SK-N-SH (cell line): ENCODE measurements at regions not wholly inside any gene's neighbourhood (a gene's known extent, or its start where the extent isn't known, plus 50 kb on each side); places are given as distances from the start of the nearest gene placed in this dataset.

ENCODE experiments used
- CTCF ChIA-PET: fragments of 300-600, 350-600 bp; formaldehyde crosslinking; extraction: SDS; loops from one replicate; lab custom pipeline; 2021; lab: Yijun Ruan, JAX
- POLR2A ChIA-PET: fragments of 350-600 bp; sonication (Branson Sonifier 250); formaldehyde crosslinking; extraction: SDS; loops from one replicate; lab custom pipeline; 2020; ENCODE audit warnings: antibody characterized with exemption, inconsistent platforms; lab: Yijun Ruan, JAX
- DNase-seq: peaks from one replicate; pipeline ENCODE4 v3.0.0; 2012
- H2AFZ ChIP-seq: fragments of 200-600 bp; sonication (generic); 2 replicates; pipeline ENCODE4 v1.8.1; 2016; ENCODE audit warnings: antibody characterized with exemption, mild to moderate bottlenecking, low read depth
- H3F3A ChIP-seq: fragments of 200-600 bp; sonication (generic); replicated peaks from 2 replicates; pipeline ENCODE3; 2016; ENCODE audit warnings: antibody characterized with exemption, mild to moderate bottlenecking; ENCODE audit not compliant: insufficient read depth
- H3K27ac ChIP-seq, 2 experiments: fragments of 200-500 bp in 1 of 2; fragments of 200-600 bp in 1 of 2; sonication (Bioruptor generic) in 1 of 2; sonication (generic), shearing (Covaris generic) in 1 of 2; 2 replicates each; pipeline versions ENCODE4 v1.5.1 to v1.6.1; 2014 to 2016; ENCODE audit warnings: low read depth in 2 of 2, inconsistent platforms in 1 of 2, low read length in 1 of 2, mild to moderate bottlenecking in 1 of 2, mixed read lengths in 1 of 2
- H3K27me3 ChIP-seq: fragments of 200-600 bp; sonication (generic), shearing (Covaris generic); 2 replicates; pipeline ENCODE4 v1.6.1; 2016; ENCODE audit warnings: mixed run types; ENCODE audit not compliant: insufficient read depth
- H3K36me3 ChIP-seq, 2 experiments: fragments of 200-500 bp in 1 of 2; fragments of 200-600 bp in 1 of 2; sonication (Bioruptor generic) in 1 of 2; sonication (generic) in 1 of 2; replicated peaks in 1 of 2; 2 replicates each; pipeline versions ENCODE3 to v1.5.1; 2014 to 2016; ENCODE audit warnings: low read length in 1 of 2, mild to moderate bottlenecking in 1 of 2; ENCODE audit not compliant: insufficient read depth in 2 of 2, control insufficient read depth in 1 of 2
- H3K4me1 ChIP-seq, 2 experiments: fragments of 200-500 bp in 1 of 2; fragments of 200-600 bp in 1 of 2; sonication (Bioruptor generic) in 1 of 2; sonication (generic), shearing (Covaris generic) in 1 of 2; 2 replicates each; pipeline versions ENCODE4 v1.5.1 to v1.6.1; 2014 to 2016; ENCODE audit warnings: low read depth in 1 of 2, low read length in 1 of 2, mixed run types in 1 of 2; ENCODE audit not compliant: insufficient read depth in 2 of 2, control insufficient read depth in 1 of 2
- H3K4me2 ChIP-seq: fragments of 200-600 bp; sonication (generic), shearing (Covaris generic); 2 replicates; pipeline ENCODE4 v1.6.1; 2017; ENCODE audit warnings: mixed run types
- H3K4me3 ChIP-seq, 2 experiments: fragments of 200-500 bp in 1 of 2; fragments of 200-600 bp in 1 of 2; sonication (Bioruptor generic) in 1 of 2; sonication (generic), shearing (Covaris generic) in 1 of 2; 2 replicates each; pipeline versions ENCODE4 v1.5.1 to v1.8.1; 2014 to 2016; ENCODE audit warnings: low read depth in 2 of 2, inconsistent platforms in 1 of 2, low read length in 1 of 2, mild to moderate bottlenecking in 1 of 2, mixed read lengths in 1 of 2, moderate library complexity in 1 of 2
- H3K79me2 ChIP-seq: fragments of 200-600 bp; sonication (generic); 2 replicates; pipeline ENCODE4 v1.8.1; 2017; ENCODE audit warnings: mild to moderate bottlenecking; ENCODE audit not compliant: insufficient read depth
- H3K9ac ChIP-seq: fragments of 200-600 bp; sonication (generic); 2 replicates; pipeline ENCODE4 v1.6.1; 2017; ENCODE audit warnings: mixed run types
- H3K9me2 ChIP-seq: fragments of 200-600 bp; sonication (generic); 2 replicates; pipeline ENCODE4 v1.6.1; 2017; ENCODE audit warnings: mixed run types
- H3K9me3 ChIP-seq: fragments of 200-600 bp; sonication (generic); 2 replicates; pipeline ENCODE4 v1.6.1; 2017; ENCODE audit warnings: mixed run types, mild to moderate bottlenecking, moderate library complexity
- H4K20me1 ChIP-seq: fragments of 200-600 bp; sonication (generic); 2 replicates; pipeline ENCODE4 v1.6.1; 2017; ENCODE audit warnings: mild to moderate bottlenecking, mixed run types; ENCODE audit not compliant: insufficient read depth
- EP300 ChIP-seq, 2 experiments: IDR thresholded peaks; 2 replicates each; pipeline versions ENCODE4 v1.4.0 to v1.6.1; 2012; ENCODE audit warnings: borderline replicate concordance in 1 of 2, low read depth in 1 of 2, low read length in 1 of 2
- EZH2phosphoT487 ChIP-seq: fragments of 200-600 bp; sonication (generic); IDR thresholded peaks from 2 replicates; pipeline ENCODE4 v1.6.1; 2017; ENCODE audit warnings: low read depth, mixed run types, mild to moderate bottlenecking, antibody characterized with exemption, moderate library complexity, borderline replicate concordance
- FOSL2 ChIP-seq: IDR thresholded peaks from 2 replicates; pipeline ENCODE4 v1.4.0; 2012; ENCODE audit warnings: low read depth, mild to moderate bottlenecking, moderate library complexity, borderline replicate concordance
- FOXM1 ChIP-seq: IDR thresholded peaks from 2 replicates; pipeline ENCODE4 v1.4.0; 2012; ENCODE audit warnings: low read depth, mild to moderate bottlenecking
- GATA2 ChIP-seq: sonication (generic); formaldehyde crosslinking; IDR thresholded peaks from 2 replicates; pipeline ENCODE4 v1.5.0; 2020; ENCODE audit warnings: mild to moderate bottlenecking, missing genetic modification reagents
- IRF3 ChIP-seq: fragments of 150-350 bp; IDR thresholded peaks from 2 replicates; pipeline ENCODE4 v1.6.1; 2016; ENCODE audit warnings: mild to moderate bottlenecking, low read depth, low read length
- JUND ChIP-seq: IDR thresholded peaks from 2 replicates; pipeline ENCODE4 v1.4.0; 2012
- MEF2A ChIP-seq: IDR thresholded peaks from 2 replicates; pipeline ENCODE4 v1.4.0; 2012; ENCODE audit warnings: low read depth, borderline replicate concordance
- MXI1 ChIP-seq: IDR thresholded peaks from 2 replicates; pipeline ENCODE4 v1.6.1; 2012; ENCODE audit warnings: mild to moderate bottlenecking, low read depth, low read length, improper control_type of control experiment
- NFIC ChIP-seq: IDR thresholded peaks from 2 replicates; pipeline ENCODE4 v1.4.0; 2012; ENCODE audit warnings: borderline replicate concordance
- RXRA ChIP-seq: IDR thresholded peaks from 2 replicates; pipeline ENCODE4 v1.4.0; 2012; ENCODE audit warnings: low read depth, mild to moderate bottlenecking, borderline replicate concordance
- SIN3A ChIP-seq: IDR thresholded peaks from 2 replicates; pipeline ENCODE4 v1.6.1; 2012; ENCODE audit warnings: low read depth, mild to moderate bottlenecking, low read length, moderate library complexity, borderline replicate concordance
- SMC3 ChIP-seq: IDR thresholded peaks from 2 replicates; pipeline ENCODE4 v1.6.1; 2012; ENCODE audit warnings: low read depth, low read length, improper control_type of control experiment
- TAF1 ChIP-seq: IDR thresholded peaks from 2 replicates; pipeline ENCODE4 v1.6.1; 2012; ENCODE audit warnings: low read depth, mild to moderate bottlenecking, low read length, moderate library complexity, borderline replicate concordance
- TCF12 ChIP-seq: IDR thresholded peaks from 2 replicates; pipeline ENCODE4 v1.4.0; 2012
- YY1 ChIP-seq: IDR thresholded peaks from 2 replicates; pipeline ENCODE4 v1.4.0; 2012; ENCODE audit warnings: low read depth, mild to moderate bottlenecking
- TF ChIP-seq, protein P1 (sequence below): IDR thresholded peaks from 2 replicates; pipeline ENCODE4 v1.4.0; 2012; ENCODE audit warnings: low read depth, borderline replicate concordance
- TF ChIP-seq, protein P2 (sequence below): IDR thresholded peaks from 2 replicates; pipeline ENCODE4 v1.4.0; 2012; ENCODE audit warnings: low read depth

DNA sequence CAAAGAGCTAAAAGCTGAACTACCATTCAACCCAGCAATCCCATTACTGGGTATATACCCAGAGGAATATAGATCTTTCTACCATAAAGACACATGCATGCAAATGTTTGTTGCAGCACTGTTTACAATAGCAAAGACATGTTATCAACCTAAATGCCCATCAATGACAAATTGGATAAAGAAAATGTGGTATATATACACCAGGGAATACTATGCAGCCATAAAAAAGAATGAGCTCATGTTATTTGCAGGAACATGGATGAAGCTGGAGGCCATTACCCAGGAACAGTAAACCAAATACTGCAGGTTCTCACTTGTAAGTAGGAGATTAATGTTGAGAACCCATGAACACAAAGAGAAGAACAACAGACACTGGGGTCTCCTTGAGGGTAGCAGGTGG lies 1295.1 kb downstream of the TYW1 start:
- no peaks in the 10 kb centered on the region for H4K20me1 ChIP-seq
- H3K9me2 ChIP-seq, result no peaks in the 10 kb centered on the region
- H3K4me3 ChIP-seq, result no peak overlapping the region
- ChIA-PET POLR2A (no interaction called here), CTCF (interaction anchor here (0.6 kb wide), 1 partner anchor 15 kb away, joined by 3 read pairs; no protein-coding TSS in a partner anchor)
- H3K9ac ChIP-seq, result no peak overlapping the region
- DNase-seq, result no peak
- no peaks in the 10 kb centered on the region for H3K9me3 ChIP-seq
- H3K4me2 ChIP-seq, result no peak overlapping the region
- peaks cover 0 to 5% of the 10 kb centered on the region in 2 experiments; a peak in 1 of 4 replicates for H3K4me1 ChIP-seq
- TF ChIP-seq, protein P1, sequence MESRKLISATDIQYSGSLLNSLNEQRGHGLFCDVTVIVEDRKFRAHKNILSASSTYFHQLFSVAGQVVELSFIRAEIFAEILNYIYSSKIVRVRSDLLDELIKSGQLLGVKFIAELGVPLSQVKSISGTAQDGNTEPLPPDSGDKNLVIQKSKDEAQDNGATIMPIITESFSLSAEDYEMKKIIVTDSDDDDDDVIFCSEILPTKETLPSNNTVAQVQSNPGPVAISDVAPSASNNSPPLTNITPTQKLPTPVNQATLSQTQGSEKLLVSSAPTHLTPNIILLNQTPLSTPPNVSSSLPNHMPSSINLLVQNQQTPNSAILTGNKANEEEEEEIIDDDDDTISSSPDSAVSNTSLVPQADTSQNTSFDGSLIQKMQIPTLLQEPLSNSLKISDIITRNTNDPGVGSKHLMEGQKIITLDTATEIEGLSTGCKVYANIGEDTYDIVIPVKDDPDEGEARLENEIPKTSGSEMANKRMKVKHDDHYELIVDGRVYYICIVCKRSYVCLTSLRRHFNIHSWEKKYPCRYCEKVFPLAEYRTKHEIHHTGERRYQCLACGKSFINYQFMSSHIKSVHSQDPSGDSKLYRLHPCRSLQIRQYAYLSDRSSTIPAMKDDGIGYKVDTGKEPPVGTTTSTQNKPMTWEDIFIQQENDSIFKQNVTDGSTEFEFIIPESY, result no peak
- TF ChIP-seq SMC3, result no peak
- TF ChIP-seq, protein P2, sequence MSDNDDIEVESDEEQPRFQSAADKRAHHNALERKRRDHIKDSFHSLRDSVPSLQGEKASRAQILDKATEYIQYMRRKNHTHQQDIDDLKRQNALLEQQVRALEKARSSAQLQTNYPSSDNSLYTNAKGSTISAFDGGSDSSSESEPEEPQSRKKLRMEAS, result no peak
- no peak for TF ChIP-seq EZH2phosphoT487
- TF ChIP-seq YY1, result no peak
- TF ChIP-seq EP300 (IDR thresholded peaks at IDR 0.05; ENCODE audit: borderline replicate concordance in 1 of 2, low read depth in 1 of 2, low read length in 1 of 2), result no peak
- TF ChIP-seq SIN3A, result no peak
- TF ChIP-seq FOSL2, result no peak
- TF ChIP-seq MEF2A, result no peak
- TF ChIP-seq RXRA, result no peak
- no peak for TF ChIP-seq TAF1
- no peak for TF ChIP-seq TCF12
- no peak for TF ChIP-seq MXI1
- TF ChIP-seq IRF3, result no peak
- TF ChIP-seq NFIC, result no peak
- no peak for TF ChIP-seq GATA2 (CRISPR knock-in tag)
- no peak for TF ChIP-seq JUND
- TF ChIP-seq FOXM1, result no peak
- H2AFZ ChIP-seq, result no peak overlapping the region
- no peaks in the 10 kb centered on the region for H3K36me3 ChIP-seq
- no peaks in the 10 kb centered on the region for H3F3A ChIP-seq
- H3K27me3 ChIP-seq, result no peaks in the 10 kb centered on the region
- no peak overlapping the region for H3K27ac ChIP-seq
- H3K79me2 ChIP-seq, result no peaks in the 10 kb centered on the region
